Mesothelial cell of epicardium (in vitro differentiated cells): ENCODE measurements at regions not wholly inside any gene's neighbourhood (a gene's known extent, or its start where the extent isn't known, plus 50 kb on each side); places are given as distances from the start of the nearest gene placed in this dataset.

Source experiments
- DNase-seq, 2 experiments: peaks; one replicate each; pipeline ENCODE4 v3.0.0; 2021; ENCODE audit warnings: low spot score in 2 of 2; ENCODE audit not compliant: unreplicated experiment in 2 of 2
- H3K27ac Mint-ChIP-seq: 2 replicates; pipeline ENCODE4 v1.8.0; 2021; ENCODE audit warnings: mixed read lengths
- H3K27me3 Mint-ChIP-seq: 2 replicates; pipeline ENCODE4 v1.8.0; 2021; ENCODE audit warnings: low read depth, mixed read lengths
- H3K36me3 Mint-ChIP-seq: 2 replicates; pipeline ENCODE4 v1.8.0; 2021; ENCODE audit warnings: mixed read lengths
- H3K4me1 Mint-ChIP-seq: 2 replicates; pipeline ENCODE4 v1.8.0; 2021; ENCODE audit warnings: mixed read lengths
- H3K4me3 Mint-ChIP-seq: 2 replicates; pipeline ENCODE4 v1.8.0; 2021; ENCODE audit warnings: mild to moderate bottlenecking, moderate library complexity, mixed read lengths
- H3K9me3 Mint-ChIP-seq: 2 replicates; pipeline ENCODE4 v1.8.0; 2021; ENCODE audit warnings: mixed read lengths
- CTCF ChIP-seq: fragments of 200-600 bp; sonication (generic); IDR thresholded peaks from one replicate; pipeline ENCODE4 v1.5.0; 2021; ENCODE audit warnings: antibody characterized with exemption; ENCODE audit not compliant: unreplicated experiment

GRCh38 chrX:39922488-39922887 lies 175.3 kb downstream of the BCOR start:
- DNase-seq = no peak
- no peak overlapping the region for H3K27ac Mint-ChIP-seq
- H3K36me3 Mint-ChIP-seq = no peaks in the 10 kb centered on the region
- no peak for TF ChIP-seq CTCF
- H3K4me1 Mint-ChIP-seq = no peaks in the 10 kb centered on the region
- no peak overlapping the region for H3K4me3 Mint-ChIP-seq
- H3K9me3 Mint-ChIP-seq = peaks cover 25% of the 10 kb centered on the region
- no peaks in the 10 kb centered on the region for H3K27me3 Mint-ChIP-seq

- Mint-ChIP-seq H3K4me3 (no peak overlapping the region), H3K4me1 (no peaks in the 10 kb centered on the region), H3K9me3 (peaks cover 21% of the 10 kb centered on the region), H3K36me3 (no peaks in the 10 kb centered on the region), H3K27ac (no peak overlapping the region), H3K27me3 (no peaks in the 10 kb centered on the region)
- no peak for TF ChIP-seq CTCF
- DNase-seq = no peak
Measured at GRCh38 chrX:39922926-39923325, 174.8 kb downstream of the BCOR start.

- Mint-ChIP-seq H3K4me3 (no peak overlapping the region), H3K9me3 (peaks cover 11% of the 10 kb centered on the region), H3K27ac (no peak overlapping the region), H3K27me3 (no peaks in the 10 kb centered on the region), H3K36me3 (no peaks in the 10 kb centered on the region), H3K4me1 (peaks cover 18% of the 10 kb centered on the region)
- no peak for TF ChIP-seq CTCF
- DNase-seq = no peak
Measured at GRCh38 chrX:39927380-39927779, 170.4 kb downstream of the BCOR start.

- no peaks in the 10 kb centered on the region for H3K36me3 Mint-ChIP-seq
- no peak overlapping the region for H3K27ac Mint-ChIP-seq
- peaks cover 9% of the 10 kb centered on the region for H3K9me3 Mint-ChIP-seq
- H3K4me3 Mint-ChIP-seq = no peak overlapping the region
- no peak for TF ChIP-seq CTCF
- no peaks in the 10 kb centered on the region for H3K27me3 Mint-ChIP-seq
- peaks cover 18% of the 10 kb centered on the region for H3K4me1 Mint-ChIP-seq
- DNase-seq = no peak
Measured at GRCh38 chrX:39928704-39929378, 168.9 kb downstream of the BCOR start.

GRCh38 chrX:39929379-39930025 lies 168.3 kb downstream of the BCOR start:
- H3K27me3 Mint-ChIP-seq = no peaks in the 10 kb centered on the region
- no peak for TF ChIP-seq CTCF
- peaks cover 18% of the 10 kb centered on the region for H3K4me1 Mint-ChIP-seq
- H3K9me3 Mint-ChIP-seq = peaks cover 9% of the 10 kb centered on the region
- DNase-seq = no peak
- H3K36me3 Mint-ChIP-seq = no peaks in the 10 kb centered on the region
- no peak overlapping the region for H3K4me3 Mint-ChIP-seq
- H3K27ac Mint-ChIP-seq = no peak overlapping the region
